ENCODE measurements at regions not wholly inside any gene's neighbourhood (a gene's known extent, or its start where the extent isn't known, plus 50 kb on each side); places are given as distances from the start of the nearest gene placed in this dataset.

- no peak for DNase-seq
Measured at GRCh38 chr10:78348411-78349164, 314.9 kb downstream of the RPS24 start.

- DNase-seq: no peak
Measured at GRCh38 chr10:78349165-78349516, 315.5 kb downstream of the RPS24 start.

DNA sequence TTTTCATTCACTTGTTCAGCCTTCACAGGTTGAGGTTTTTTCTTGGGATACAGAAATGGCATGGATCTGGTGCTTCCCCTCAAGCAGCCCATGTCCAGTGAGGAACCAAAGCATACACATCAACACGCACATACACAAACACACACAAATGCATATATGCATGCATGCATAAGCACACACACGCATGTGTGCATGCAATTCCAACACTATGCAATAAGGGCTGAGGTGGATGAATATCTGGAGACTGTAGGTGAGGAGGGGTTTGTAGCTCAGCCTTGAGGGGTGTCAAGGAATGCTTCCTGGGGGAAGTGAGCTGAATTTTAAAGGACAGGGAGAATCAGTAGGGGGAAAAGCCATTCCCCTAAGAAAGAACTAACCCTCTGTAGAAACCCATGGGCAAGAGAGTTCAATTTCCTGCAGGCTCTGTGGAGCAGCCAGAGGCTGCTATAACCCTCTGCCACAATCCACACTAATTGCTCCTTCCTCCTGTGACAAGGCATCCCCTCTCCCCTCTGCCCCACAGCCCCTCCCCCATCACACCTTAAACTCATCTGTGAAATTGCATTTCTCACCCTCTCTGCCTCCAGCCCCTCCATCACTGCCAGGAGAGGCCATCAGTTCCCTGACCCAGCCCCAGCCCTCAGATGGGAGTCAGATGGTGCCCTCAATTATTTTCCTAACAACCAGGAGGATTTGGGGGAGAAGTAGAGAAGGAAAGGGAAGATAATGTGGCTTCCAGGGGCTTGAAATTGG lies 316.4 kb downstream of the RPS24 start:
- DNase-seq: no peak

GRCh38 chr10:78351283-78351682 lies 317.6 kb downstream of the RPS24 start:
- DNase-seq: no peak

DNA sequence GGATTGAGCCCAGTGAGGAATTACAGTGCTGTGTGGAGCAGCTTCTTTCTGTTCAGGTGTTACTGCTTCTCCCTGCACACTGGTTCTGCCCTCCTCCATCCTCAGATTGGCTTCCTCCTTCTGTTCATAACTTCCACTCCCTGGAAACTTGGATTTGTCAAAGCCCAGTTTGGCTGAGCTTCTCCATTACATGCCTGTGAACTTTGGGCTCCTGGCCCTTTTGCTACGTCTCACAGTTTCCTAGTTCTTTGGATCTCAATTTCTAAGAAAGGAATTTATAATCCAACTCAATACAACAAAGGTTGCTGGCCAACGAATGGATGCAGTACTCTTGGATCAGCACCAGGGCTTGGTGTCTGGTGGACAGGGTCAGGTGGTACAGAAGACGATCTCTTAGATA lies 318.1 kb downstream of the RPS24 start:
- DNase-seq: no peak

- no peak for DNase-seq
Measured at GRCh38 chr10:78353636-78354035, 320.0 kb downstream of the RPS24 start.

- no peak for DNase-seq
Measured at GRCh38 chr10:78354101-78354500, 320.4 kb downstream of the RPS24 start.

DNA sequence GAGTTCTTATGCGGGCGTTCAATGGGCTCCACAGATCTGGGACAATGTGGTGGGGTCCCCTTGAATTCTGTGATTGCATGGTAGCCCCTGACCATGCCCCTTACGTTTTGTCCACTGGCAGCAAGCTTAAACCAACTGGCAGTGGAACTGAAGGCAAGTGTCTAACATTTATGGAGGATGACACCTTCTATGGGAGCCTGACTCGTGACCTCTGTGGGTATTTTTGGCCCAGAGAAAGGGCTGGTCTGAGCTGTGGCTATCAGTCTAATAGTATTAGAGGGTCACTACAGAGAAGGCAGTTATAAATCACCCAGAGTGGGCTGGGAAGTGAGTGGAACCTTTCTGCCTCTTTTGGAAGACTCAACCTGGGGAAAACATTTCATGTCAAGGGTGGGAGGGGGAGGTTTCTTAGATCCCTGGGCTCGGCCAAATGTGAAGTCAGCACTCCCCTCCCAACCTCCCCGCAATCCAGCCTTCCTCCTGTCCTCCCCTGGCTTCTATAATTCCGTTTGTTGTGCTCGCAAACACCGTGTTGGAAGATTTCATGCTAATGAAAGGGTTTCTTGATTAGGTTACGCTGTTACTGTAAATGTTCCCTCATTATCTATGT lies 322.7 kb downstream of the RPS24 start:
- no peak for DNase-seq

GRCh38 chr10:78357141-78358063 lies 323.7 kb downstream of the RPS24 start:
- no peak for DNase-seq

DNA sequence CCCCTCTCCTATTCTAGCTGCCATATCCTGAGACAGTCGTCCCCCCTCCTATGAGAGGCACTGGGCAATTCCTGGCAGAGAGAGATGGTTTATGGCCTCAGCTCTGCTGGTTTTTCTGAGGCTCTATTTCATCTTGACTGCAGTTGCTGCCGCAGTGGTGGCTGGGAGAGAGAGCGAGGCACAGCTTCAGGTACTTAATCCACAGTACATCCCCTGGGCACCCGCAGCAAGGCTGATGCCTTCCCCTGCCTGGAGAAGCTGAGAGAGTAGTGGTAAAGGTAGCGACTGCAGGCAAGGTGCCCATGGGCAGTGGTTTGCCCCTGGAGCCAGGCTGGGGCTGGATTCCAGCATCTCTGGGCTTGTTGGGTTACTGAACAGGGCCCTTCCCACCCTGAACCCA lies 324.7 kb downstream of the RPS24 start:
- no peak for DNase-seq

DNA sequence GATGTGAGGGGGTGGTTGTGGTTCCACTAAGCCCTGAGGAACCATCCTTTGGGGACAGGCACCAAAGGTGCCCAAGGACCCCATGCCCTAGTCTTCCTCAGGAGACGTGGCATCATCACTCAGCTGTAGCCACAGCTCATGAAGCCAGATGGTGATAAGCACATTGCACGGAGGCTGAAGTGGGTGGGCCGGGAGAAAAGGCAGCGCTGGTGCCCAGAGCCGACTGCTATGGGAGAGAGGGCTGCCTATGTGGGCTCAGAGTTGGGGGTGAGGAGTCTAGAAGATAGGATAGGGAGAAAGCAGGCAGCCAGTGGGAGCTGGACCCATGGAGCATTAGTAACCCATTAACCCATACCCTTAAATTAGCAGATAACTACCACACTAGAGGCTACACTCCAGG lies 325.3 kb downstream of the RPS24 start:
- DNase-seq: no peak

GRCh38 chr10:78359640-78360091 lies 326.0 kb downstream of the RPS24 start:
- DNase-seq: no peak

- DNase-seq: no peak
Measured at GRCh38 chr10:78360284-78360683, 326.6 kb downstream of the RPS24 start.

DNA sequence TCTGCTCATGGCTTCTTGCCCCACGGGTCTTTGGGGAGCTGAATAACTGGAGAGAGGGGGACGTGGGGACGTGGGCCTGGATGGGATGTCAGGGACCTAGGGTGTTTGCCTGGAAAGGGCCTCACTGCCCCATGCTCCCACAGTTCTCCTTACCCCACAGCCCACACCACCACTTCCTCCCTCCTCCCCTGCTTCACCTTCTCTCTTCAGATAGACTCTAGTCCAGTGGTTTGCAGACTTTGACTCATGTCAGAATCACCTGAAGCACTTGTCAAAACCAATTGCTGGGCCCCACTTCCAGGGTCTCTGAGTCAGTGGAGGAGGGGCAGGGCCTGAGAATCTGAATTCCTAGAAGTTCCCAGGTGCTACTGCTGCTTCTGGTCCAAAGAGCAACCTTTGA lies 327.4 kb downstream of the RPS24 start:
- no peak for DNase-seq

GRCh38 chr10:78362406-78363022 lies 328.9 kb downstream of the RPS24 start:
- DNase-seq: peak; percentile 47 to 56

DNA sequence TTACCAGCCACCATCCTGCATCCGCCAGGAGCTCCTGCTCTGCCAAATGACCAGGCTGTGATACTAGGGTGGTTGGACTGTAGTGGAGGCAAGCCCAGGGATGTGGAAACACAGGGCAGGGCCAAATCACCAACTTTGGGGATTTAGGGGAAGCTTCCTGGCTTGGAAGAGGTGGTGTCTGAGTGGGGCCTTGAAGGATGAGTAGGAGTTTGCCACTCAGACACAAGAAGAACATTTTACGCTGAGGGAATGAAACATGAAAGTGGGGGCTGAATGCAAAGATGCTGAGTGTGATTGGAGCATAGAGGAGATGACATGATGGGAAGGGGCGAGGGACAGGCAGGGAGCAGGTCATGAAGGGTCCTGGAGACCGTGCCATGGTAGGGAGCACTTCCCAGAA lies 329.5 kb downstream of the RPS24 start:
- no peak for DNase-seq

DNA sequence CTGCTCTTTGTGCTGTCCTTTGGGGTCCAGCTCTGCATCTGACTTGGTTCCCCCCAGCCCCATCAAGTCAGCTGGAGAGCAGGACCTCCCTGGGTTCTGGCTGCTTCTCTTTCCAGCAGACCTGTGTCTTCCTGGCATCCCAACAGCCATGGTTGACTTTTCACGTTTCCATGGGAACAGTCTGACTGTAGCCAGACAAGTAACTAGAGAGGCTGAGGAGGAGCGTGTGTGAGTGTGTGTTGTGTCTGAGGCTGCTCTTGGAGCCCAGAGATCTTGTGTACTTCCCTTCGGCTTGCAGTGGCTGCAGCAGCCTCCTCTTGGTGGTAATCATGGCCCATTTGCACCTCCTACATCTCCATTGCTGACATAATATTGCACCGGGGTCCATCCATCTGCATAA lies 332.0 kb downstream of the RPS24 start:
- no peak for DNase-seq

DNA sequence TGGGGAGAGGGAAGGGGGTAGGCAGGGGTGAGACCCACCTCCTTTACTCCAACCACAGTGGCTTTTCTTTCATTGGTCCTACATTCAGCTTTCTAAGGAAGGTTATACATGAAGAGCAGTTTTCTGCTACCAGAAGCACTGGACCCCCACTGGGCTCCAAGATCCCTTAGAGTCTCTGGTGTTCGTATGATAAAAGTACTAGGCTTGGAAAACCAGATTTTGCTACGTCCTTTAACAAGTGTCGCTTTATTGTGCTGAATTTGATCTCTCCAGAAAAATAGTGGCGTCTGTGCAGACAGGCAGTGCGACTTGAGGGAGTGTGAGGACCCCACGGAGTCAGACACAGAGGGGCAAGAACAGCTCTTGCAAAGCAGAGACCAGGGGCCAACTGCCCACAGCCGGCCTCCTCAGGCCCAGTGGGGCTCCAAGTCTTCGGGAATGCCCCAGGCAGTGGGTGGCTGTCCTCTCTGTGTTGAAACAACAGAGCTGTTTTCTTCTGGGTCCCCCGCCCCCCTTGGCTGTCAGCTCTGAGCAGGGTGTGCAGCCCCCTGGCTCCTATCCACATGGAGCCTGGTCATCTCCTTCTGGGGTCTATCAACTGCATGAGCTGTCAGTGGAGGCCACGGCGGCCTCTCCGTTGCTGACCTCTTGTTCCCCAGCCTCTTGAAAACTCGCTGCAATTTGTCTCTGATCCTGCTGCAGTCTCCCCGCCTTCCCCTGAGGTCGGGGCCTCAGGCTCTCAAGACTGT lies 333.2 kb downstream of the RPS24 start:
- no peak for DNase-seq

- DNase-seq: no peak
Measured at GRCh38 chr10:78367751-78368150, 334.1 kb downstream of the RPS24 start.

DNA sequence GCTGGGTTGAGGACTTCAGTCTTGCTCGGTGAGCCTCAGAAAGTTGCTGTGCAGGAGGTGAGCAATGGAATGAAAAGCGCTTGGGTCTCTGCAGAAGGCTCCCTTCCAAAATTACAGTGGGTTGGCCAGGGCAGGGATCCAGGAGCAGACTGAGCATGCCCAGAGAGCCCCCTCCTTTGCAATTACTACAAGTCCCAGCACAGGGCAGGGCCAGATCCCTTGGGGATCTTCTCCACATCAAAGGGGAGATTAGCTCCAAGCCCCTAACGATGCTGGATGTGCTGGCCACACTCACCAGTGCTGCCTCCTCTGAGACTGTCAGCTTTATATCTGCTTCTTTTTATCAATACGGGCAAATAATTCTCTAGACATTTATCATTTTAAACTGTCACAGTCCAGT lies 337.5 kb downstream of the RPS24 start:
- no peak for DNase-seq

- DNase-seq: no peak
Measured at GRCh38 chr10:78372806-78373205, 339.1 kb downstream of the RPS24 start.

All from AML-193 (cell line).